ENCODE measurements at regions not wholly inside any gene's neighbourhood (a gene's known extent, or its start where the extent isn't known, plus 50 kb on each side); places are given as distances from the start of the nearest gene placed in this dataset.
A peak's percentile ranks its signal among the peaks of the same experiment; 100 is the strongest.

- Histone ChIP-seq H3K79me2 (ENCODE audit: insufficient read depth, low read length) (no peaks in the 10 kb centered on the region), H3K4me2 (ENCODE audit: low read depth, low read length, poor library complexity, severe bottlenecking) (peak overlapping the region; percentile 41), H3K9me2 (replicated peaks; ENCODE audit: low read depth, low read length) (no peaks in the 10 kb centered on the region), H3K36me3 (ENCODE audit: insufficient read depth, low read length) (no peaks in the 10 kb centered on the region), H3K4me3 (ENCODE audit: low read length, poor library complexity, severe bottlenecking) (peak overlapping the region; percentile 28), H3F3A (ENCODE audit: low read depth) (no peaks in the 10 kb centered on the region), H3K27me3 (ENCODE audit: insufficient read depth, low read length, poor library complexity, severe bottlenecking) (no peaks in the 10 kb centered on the region), H3K4me1 (ENCODE audit: insufficient read depth, low read length, poor library complexity, severe bottlenecking) (peaks cover 13% of the 10 kb centered on the region), H2AFZ (ENCODE audit: low read length) (peak overlapping the region; percentile 30), H3K9ac (ENCODE audit: low read depth, low read length, poor library complexity, severe bottlenecking) (no peak overlapping the region), H3K9me3 (ENCODE audit: insufficient read depth, low read depth, low read length) (no peaks in the 10 kb centered on the region), H4K20me1 (ENCODE audit: insufficient read depth, low read length, poor library complexity, severe bottlenecking) (no peaks in the 10 kb centered on the region)
- TF ChIP-seq, protein P1, sequence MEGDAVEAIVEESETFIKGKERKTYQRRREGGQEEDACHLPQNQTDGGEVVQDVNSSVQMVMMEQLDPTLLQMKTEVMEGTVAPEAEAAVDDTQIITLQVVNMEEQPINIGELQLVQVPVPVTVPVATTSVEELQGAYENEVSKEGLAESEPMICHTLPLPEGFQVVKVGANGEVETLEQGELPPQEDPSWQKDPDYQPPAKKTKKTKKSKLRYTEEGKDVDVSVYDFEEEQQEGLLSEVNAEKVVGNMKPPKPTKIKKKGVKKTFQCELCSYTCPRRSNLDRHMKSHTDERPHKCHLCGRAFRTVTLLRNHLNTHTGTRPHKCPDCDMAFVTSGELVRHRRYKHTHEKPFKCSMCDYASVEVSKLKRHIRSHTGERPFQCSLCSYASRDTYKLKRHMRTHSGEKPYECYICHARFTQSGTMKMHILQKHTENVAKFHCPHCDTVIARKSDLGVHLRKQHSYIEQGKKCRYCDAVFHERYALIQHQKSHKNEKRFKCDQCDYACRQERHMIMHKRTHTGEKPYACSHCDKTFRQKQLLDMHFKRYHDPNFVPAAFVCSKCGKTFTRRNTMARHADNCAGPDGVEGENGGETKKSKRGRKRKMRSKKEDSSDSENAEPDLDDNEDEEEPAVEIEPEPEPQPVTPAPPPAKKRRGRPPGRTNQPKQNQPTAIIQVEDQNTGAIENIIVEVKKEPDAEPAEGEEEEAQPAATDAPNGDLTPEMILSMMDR (conservative IDR thresholded peaks at IDR 0.05; ENCODE audit: low read length), result no peak
Observed at GRCh38 chr3:153273217-153273616, 111.2 kb downstream of the RAP2B start.

- Histone ChIP-seq H3K79me2 (ENCODE audit: insufficient read depth, low read length) (no peaks in the 10 kb centered on the region), H4K20me1 (ENCODE audit: insufficient read depth, low read length, poor library complexity, severe bottlenecking) (no peaks in the 10 kb centered on the region), H3F3A (ENCODE audit: low read depth) (no peaks in the 10 kb centered on the region), H3K4me1 (ENCODE audit: insufficient read depth, low read length, poor library complexity, severe bottlenecking) (peaks cover 13% of the 10 kb centered on the region), H3K9me3 (ENCODE audit: insufficient read depth, low read depth, low read length) (no peaks in the 10 kb centered on the region), H3K9me2 (replicated peaks; ENCODE audit: low read depth, low read length) (no peaks in the 10 kb centered on the region), H3K4me2 (ENCODE audit: low read depth, low read length, poor library complexity, severe bottlenecking) (no peak overlapping the region), H3K4me3 (ENCODE audit: low read length, poor library complexity, severe bottlenecking) (no peak overlapping the region), H3K36me3 (ENCODE audit: insufficient read depth, low read length) (no peaks in the 10 kb centered on the region), H3K27me3 (ENCODE audit: insufficient read depth, low read length, poor library complexity, severe bottlenecking) (no peaks in the 10 kb centered on the region), H2AFZ (ENCODE audit: low read length) (no peak overlapping the region), H3K9ac (ENCODE audit: low read depth, low read length, poor library complexity, severe bottlenecking) (no peak overlapping the region)
- TF ChIP-seq, protein P1 (conservative IDR thresholded peaks at IDR 0.05; ENCODE audit: low read length), result no peak
- no peak for TF ChIP-seq EZH2phosphoT487 (IDR thresholded peaks at IDR 0.05; ENCODE audit: borderline replicate concordance)
Observed at GRCh38 chr3:153273767-153274435, 111.9 kb downstream of the RAP2B start.

DNA sequence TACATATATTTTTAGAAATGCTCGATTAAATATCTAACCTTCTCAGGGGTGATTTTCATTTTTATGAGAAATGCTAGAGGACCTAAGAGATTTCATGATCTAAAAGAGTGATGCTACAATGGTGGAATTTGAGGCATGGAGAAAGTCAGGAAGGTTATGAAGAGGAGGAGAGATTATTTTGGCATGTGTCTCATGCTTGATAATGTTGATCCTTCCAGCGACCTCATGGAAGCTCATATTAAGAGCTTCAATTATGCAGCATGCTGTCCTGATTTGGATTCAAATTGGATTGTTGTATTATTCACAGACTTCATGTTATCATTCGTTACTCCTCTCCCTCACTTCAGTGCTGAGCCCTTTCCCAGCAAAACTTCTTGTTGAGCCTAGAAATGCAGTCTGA, 112.5 kb downstream of the RAP2B start:
- no peak for TF ChIP-seq EZH2phosphoT487 (IDR thresholded peaks at IDR 0.05; ENCODE audit: borderline replicate concordance)
- Histone ChIP-seq H2AFZ (ENCODE audit: low read length) (no peak overlapping the region), H3K36me3 (ENCODE audit: insufficient read depth, low read length) (no peaks in the 10 kb centered on the region), H3K27me3 (ENCODE audit: insufficient read depth, low read length, poor library complexity, severe bottlenecking) (no peaks in the 10 kb centered on the region), H3K9ac (ENCODE audit: low read depth, low read length, poor library complexity, severe bottlenecking) (no peak overlapping the region), H3K4me2 (ENCODE audit: low read depth, low read length, poor library complexity, severe bottlenecking) (no peak overlapping the region), H3F3A (ENCODE audit: low read depth) (no peaks in the 10 kb centered on the region), H3K9me2 (replicated peaks; ENCODE audit: low read depth, low read length) (no peaks in the 10 kb centered on the region), H3K9me3 (ENCODE audit: insufficient read depth, low read depth, low read length) (no peaks in the 10 kb centered on the region), H3K4me1 (ENCODE audit: insufficient read depth, low read length, poor library complexity, severe bottlenecking) (peaks cover 13% of the 10 kb centered on the region), H4K20me1 (ENCODE audit: insufficient read depth, low read length, poor library complexity, severe bottlenecking) (no peaks in the 10 kb centered on the region), H3K79me2 (ENCODE audit: insufficient read depth, low read length) (no peaks in the 10 kb centered on the region), H3K4me3 (ENCODE audit: low read length, poor library complexity, severe bottlenecking) (no peak overlapping the region)

GRCh38 chr3:153275514-153275913, 113.5 kb downstream of the RAP2B start:
- TF ChIP-seq, protein P1 (conservative IDR thresholded peaks at IDR 0.05; ENCODE audit: low read length), result no peak
- no peak for TF ChIP-seq EZH2phosphoT487 (IDR thresholded peaks at IDR 0.05; ENCODE audit: borderline replicate concordance)
- no peak overlapping the region for H3K9ac ChIP-seq (ENCODE audit: low read depth, low read length, poor library complexity, severe bottlenecking)

More at GRCh38 chr3:153275514-153275913, 113.5 kb downstream of the RAP2B start:
- H3F3A ChIP-seq (ENCODE audit: low read depth), result no peaks in the 10 kb centered on the region
- no peaks in the 10 kb centered on the region for H3K27me3 ChIP-seq (ENCODE audit: insufficient read depth, low read length, poor library complexity, severe bottlenecking)
- no peaks in the 10 kb centered on the region for H3K9me2 ChIP-seq (replicated peaks; ENCODE audit: low read depth, low read length)
- H3K9me3 ChIP-seq (ENCODE audit: insufficient read depth, low read depth, low read length), result no peaks in the 10 kb centered on the region
- H3K4me3 ChIP-seq (ENCODE audit: low read length, poor library complexity, severe bottlenecking), result no peak overlapping the region
- H3K79me2 ChIP-seq (ENCODE audit: insufficient read depth, low read length), result no peaks in the 10 kb centered on the region
- H3K36me3 ChIP-seq (ENCODE audit: insufficient read depth, low read length), result no peaks in the 10 kb centered on the region
- H3K4me2 ChIP-seq (ENCODE audit: low read depth, low read length, poor library complexity, severe bottlenecking), result no peak overlapping the region
- no peak overlapping the region for H2AFZ ChIP-seq (ENCODE audit: low read length)
- H3K4me1 ChIP-seq (ENCODE audit: insufficient read depth, low read length, poor library complexity, severe bottlenecking), result peaks cover 13% of the 10 kb centered on the region
- H4K20me1 ChIP-seq (ENCODE audit: insufficient read depth, low read length, poor library complexity, severe bottlenecking), result no peaks in the 10 kb centered on the region
